ENCODE measurements at regions not wholly inside any gene's neighbourhood (a gene's known extent, or its start where the extent isn't known, plus 50 kb on each side); places are given as distances from the start of the nearest gene placed in this dataset.

DNA sequence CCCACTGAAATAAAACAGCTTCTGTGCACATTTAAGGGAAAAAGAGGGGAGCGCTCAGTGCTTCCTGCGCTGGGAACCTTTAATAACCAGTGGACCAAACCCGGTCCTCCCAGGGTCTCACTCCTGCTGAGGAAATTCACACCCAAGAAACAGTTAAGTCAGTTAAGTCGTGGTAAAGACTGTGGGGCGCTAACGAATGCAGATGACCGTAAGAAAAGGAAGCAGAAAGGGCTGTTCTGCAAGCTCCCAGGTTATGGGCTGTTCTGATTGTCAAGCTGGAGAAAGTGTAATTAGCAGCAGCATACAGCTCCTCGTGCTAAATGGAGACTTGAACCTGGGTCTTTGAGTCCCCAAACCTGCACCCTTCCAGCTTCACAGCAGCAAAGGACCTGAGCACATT lies 536.6 kb downstream of the NPHP4 start:
- DNase-seq = no peak

DNA sequence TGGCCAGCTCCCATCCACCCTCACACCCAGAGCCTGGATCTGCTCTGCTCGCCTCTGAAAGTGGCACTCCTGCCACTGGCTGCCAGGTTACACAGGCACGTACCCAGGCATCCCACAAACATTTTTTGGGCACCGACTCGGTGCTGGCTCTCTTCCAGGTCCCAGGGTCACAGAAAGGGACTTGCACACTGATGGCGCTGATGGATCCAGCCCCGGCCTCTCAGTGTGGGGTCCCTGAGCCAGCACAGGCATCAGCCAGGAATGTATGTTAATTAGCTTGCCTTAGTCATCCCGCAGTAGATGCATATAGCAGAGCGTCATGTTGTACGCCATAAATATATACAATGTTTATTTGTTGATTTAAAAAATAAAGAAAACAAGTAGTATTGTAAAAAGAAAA lies 537.2 kb downstream of the NPHP4 start:
- no peak for DNase-seq

DNA sequence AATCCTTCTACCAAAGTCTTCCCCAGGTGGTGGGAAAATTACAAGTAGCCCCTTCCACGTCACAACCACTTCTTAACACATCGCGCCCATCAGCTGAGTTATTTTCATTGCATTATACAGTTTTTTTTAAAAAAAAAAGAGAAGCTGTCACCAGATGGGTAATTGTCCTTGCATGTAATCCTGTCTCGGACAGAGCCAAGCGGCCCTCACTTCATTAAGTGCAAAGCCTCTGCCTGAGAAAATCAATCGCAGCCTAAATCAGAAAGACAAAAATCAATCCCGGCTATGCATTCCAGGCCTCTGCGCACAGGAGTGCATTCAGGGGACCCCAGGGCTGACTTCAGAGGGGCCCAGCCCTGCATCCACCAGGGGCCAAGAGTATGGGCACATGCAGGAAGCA lies 538.9 kb downstream of the NPHP4 start:
- DNase-seq = no peak

DNA sequence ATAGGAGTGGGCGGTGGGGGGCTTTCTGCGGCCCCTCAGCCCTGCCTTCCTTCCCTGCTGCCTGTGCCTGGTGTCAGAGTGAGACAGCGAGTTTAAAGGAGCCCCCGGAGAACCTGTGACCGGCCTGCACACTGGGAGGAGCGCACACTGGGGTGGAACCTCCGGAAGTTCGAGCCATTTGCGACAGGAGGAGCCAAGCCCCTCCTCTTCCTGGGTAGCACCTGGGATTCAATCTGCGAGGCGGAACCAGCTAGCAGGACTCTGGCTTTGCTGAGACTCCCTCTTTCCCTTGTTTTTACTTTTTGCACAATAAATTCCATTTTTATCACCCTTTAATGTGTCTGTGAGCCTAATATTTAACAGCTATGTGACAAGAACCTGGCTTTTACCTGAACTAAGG lies 540.6 kb downstream of the NPHP4 start:
- DNase-seq = peak; percentile 59

DNA sequence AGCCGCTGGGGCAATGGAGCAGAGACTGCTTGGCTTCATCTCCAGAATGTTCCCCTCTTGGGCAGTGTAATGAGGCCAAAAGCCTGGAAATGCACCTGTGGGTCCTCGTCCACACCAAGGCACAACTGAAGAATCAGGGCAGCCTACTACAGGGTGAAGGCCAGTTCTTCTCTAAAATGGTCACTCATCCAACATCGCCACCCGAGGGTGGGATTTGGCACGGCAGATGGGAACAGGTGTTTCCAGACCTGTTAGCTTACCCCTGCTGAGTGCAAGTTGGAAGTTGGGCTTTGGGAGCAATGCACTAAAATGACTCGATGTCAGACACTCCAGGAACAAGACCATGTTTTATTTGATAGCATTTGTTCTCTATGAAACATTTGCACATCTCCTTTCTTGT lies 543.7 kb downstream of the NPHP4 start:
- DNase-seq = no peak

DNA sequence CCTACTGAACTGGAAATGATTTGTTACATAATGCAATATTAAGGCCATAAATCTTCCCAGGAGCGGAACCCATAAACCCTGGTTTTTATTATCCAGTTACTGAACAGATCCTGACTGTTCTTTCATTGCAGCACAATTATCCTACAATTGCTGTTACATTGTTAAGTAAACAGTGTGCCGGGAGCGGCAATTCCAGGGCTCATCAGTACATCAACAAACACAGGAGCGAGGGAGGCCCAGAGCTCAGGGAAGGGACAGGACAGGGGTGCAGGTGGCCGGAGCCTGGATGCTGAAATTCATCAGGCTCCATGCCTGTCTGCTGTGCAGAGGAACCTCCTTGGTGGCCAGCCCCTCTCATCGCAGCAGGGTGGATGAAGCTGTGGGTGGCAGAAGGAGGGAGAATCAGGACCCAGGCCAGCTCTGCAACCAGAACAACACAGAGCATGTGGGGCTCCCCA lies 544.7 kb downstream of the NPHP4 start:
- no peak for DNase-seq

DNA sequence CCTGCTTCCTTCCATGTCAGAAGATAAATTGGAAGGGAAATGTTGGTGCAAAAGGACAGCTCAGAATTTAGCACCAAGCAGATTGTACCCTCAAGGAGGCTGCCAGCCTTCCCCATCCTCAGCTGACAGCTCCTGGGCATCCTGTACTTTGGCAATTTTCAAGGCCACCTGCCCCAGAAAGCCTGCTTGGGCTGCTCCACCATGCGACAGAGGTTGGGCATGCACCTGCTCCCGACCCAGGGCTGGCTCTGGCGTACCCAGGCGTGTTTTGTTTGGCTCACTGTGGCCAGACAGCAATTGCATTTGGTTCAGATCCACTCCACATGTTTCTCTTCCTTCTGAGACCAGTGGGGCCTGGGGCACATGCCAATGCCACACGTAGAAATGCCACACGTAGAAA lies 547.8 kb downstream of the NPHP4 start:
- DNase-seq = peak; percentile 45

DNA sequence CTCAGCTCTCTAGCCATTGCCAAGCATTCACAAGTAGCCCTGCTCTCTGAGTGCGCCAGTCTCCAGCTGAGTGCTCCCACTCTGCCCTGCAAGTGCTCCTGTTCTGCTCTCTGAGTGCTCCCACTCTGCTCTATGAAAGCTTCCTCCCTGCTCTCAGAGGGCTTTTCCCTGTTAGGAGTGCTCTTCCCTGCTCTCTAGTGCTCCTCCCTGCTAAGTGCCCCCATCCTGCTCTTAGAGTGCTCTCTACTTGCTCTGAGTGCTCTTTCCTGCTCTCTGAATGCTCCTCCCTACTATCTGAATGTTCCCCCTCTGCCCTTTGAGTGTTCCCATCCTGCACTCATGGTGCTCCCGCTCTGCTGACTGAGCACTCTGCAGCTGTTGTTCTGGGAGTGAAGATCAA lies 555.4 kb downstream of the NPHP4 start:
- no peak for DNase-seq

DNA sequence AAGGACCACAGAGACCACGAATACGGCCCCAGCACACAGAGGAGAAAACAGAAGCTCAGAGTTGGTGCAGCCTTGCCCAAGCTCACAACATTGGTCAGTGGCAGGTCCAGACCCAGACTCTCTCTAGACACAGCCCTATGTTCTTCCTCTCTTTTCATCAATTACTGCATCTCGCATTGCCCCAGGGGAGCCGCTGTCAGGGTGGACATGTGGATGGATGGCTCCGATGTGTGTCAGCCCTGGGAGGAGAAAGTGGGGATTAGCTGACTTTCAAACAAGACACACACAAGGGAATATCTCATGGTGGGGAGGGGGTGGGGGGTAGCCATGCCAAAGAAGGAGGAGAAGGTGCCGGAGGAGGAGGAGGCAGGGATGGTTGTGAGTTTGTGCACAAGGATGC lies 556.8 kb downstream of the NPHP4 start:
- DNase-seq = no peak

DNA sequence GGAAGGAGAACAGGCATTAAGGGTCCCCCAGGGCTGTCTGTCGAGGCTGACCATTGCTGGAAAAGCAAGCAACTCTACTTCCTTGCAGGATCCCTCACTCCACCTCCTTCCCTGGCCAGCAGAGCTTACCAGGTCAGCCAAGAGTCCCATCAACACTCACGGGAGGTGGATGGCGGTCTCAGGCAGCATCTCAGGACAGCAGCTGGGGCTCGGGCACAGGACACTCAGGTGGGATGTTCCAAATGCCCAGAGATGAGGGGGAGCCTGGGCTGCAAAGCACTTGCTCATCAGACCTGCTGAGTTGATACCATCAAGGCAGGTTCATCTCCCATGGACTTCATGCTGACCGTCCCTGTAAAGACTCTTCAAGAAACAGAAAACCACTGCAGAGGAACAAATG lies 559.8 kb downstream of the NPHP4 start:
- DNase-seq = no peak

DNA sequence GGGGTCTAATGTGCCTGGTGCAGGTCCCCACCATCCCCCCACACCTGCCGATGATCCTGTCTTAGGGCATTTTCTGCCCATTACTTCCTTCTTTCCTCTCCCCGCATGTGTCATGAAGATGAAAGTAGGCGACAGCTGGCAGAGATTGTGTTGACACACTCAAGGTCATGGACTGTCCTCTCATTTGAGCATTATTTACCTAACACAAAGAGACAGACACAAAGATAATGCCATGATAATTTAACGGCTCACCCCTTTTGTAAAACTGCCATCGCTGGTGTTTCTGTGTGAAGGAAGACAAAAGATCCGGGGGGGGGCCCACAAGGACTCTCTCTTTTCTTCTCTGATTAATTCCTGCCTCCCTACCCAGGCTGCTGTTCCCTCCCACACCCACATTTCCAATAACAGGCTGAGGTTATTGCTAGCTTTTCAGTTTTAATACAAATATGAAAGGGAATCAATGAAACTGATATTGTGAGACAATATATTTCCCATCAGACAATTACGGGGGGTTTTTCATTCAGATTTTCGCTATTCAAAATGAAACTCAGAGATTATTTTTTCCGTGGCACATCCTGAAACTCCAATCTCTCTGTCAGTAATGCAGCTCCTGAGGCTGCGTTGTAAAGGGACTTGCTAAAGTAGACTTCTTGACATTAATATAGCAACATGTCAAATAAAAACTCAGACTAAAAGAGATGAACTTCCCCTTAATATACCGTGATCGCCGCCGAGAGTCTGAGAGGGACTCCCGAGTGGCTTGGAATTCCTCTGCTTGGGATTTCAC lies 561.1 kb downstream of the NPHP4 start:
- peak; percentile 59 for DNase-seq

DNA sequence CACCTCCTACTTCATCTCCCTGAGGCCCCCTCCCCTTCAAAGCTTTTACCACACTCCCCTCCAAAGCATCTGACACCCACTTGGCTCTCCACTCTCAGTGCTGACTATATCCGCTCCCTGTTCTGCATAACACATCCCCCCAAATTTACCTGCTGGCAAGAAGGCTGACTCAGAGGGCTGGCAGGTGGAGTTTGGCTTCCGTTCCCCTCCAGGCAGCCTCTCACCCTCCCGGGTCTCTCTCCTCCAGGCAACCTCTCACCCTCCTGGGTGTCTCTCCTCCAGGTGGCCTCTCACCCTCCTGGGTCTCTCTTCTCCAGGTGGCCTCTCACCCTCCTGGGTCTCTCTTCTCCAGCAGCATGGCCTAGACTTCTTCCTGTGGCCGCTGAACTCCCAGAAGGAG lies 562.1 kb downstream of the NPHP4 start:
- peak; percentile 71 for DNase-seq

DNA sequence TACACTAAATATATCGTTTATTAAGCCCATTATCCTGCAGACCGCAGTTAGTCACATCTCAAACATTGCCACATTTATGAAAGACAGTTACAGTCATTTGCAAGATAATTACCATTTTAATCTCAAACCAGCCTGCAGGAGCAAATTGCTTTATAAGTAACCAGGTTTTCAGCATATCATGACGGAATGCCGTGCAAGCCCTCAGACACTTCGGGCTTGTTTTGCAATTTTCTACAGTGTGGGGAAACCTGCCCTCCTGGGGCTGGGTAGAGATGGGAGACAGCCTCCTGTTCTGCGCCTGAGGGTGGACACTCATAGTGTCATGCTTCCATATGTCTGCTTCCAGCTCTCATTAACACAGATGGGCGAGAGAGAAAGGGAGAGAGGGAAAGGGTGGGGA lies 563.9 kb downstream of the NPHP4 start:
- no peak for DNase-seq

DNA sequence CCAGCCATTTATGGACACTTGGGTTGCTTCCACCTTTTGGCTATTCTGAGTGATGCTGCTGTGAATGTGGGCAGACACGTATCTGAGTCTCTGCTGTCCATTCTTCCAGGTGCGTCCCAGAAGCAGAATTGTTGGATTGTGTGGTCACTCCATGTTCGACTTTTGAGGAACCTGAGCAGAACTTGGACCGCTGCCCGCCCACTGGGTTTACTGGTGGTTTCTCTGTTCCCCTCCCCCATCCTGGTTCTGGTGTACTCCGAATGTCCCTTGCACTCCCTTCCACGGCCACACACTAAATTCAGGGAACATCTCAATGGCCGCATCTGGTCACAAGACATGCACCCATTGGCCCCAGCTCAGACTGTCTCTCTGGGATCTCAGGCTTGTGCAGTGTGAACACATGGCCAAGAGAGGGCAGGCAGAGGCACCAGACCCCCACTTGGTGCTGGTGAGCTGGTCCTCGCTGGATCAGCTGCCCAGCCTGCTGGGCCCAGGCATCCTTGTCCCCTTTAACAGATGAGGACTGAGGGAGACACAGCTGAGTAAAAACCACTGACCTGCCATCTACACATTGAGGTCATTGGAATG lies 565.1 kb downstream of the NPHP4 start:
- DNase-seq = no peak

DNA sequence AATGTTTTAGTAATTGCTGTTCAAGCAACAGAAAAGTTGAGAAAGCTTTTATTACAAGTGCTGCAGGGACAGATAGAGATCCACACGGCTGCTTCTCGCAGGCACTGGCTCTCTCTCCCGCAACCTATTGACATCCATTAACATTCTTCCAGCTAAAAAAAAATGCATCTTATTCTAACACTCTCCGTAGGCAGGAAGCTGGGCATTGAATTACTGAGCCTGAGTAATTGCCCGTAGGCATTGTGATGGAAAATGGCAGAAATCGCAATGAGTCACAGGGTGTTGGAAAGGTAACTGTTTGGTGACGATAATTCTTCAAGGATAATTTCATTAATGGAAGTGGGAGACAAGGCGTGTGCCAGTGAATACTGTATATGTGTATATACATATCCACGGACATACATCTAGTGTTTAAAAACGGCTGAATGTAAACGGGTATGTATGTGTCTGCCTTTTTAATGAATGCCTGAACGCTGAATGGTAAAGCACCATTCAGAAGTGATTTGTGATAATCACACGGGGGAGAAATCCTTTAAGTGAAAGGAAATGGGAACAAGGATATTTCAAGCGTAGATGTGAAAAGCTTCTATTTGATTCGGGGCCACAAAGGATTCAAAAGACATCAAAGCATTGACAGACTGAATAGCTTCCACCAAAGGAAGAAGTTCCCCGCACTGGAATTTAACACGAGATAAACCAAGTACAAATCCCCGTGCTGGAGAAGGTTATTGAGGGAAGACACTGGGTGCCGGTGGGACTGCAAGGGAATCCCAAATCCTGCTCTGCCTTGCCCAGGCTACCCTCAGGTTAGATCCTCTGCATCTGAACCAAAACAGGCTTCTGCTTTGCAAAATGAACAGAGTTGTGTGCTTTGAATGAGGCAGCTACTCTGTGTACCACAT lies 567.2 kb downstream of the NPHP4 start:
- DNase-seq = no peak

DNA sequence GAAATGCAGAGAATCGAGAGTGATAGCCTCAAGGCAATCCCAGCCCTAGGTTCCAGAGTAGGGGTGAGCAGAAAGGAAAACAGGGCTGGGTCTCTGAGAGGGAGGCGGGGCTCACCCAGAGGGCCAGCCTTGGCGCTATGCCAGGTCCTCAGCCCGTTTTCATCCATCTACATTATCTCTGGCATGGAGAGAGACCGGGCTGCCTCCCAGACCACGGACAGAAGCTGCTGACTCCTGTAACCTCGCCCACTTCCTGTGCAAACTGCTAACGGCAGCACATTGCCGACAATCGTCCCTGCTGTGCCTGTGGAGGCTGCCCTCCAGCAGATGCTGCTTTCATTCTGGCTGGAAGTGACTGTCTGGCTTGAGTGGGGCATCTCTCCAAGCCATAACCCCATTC lies 569.1 kb downstream of the NPHP4 start:
- DNase-seq = peak; percentile 96

DNA sequence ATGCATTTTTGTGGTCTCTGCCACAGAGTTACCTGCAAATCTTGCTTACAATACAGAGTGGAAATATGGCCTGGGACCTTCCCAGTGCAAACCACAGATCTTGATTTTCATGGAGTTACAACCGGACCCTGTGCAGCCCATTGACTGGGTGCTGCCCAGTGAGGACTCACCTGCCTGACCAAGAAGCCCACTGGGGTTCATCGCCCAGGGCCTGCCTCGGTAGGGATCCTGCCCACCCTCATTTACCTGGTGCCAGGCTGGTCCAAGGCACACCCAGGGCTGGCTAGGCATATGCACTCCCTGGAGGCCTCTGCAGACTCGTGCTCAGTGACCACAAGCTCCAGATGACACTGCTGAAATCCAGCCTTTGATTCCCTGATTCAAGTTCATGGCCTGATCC lies 572.7 kb downstream of the NPHP4 start:
- no peak for DNase-seq

DNA sequence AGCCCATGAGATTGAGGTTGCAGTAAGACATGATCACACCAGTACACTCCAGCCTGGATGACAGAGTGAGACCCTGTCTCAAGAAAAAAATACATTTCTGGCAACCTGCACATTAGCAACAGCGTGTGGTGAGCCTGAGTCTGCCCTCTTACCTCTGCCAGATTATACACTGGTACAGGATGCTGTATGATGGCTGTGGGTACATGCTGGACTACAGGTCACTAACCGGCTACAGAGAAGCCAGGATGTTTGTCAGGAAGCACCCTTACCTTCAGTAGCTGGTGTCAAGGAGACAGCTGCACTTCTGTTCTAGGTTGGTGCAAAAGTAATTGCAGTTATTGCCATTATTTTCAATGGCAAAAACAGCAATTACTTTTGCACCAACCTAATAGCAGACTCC lies 575.7 kb downstream of the NPHP4 start:
- no peak for DNase-seq

DNA sequence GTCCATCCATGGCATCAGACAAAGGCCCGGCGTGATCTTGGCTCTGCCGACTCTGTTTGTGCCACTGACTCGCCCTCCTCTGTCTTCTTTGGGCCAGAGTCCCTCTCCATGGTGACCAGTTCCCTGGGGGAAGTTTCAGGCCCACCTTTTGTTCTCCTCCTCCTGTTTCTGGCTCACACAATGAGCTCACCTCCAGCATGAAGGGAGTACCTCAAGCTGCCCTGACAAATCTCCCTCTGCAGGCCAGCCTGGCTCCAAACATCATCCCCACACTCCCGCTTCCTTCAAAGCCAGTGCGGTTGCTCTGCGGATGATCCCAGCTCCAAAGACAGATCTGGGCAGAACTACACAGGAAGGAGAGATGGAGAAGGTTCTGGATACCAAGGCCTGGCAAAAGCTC lies 576.6 kb downstream of the NPHP4 start:
- DNase-seq = no peak

DNA sequence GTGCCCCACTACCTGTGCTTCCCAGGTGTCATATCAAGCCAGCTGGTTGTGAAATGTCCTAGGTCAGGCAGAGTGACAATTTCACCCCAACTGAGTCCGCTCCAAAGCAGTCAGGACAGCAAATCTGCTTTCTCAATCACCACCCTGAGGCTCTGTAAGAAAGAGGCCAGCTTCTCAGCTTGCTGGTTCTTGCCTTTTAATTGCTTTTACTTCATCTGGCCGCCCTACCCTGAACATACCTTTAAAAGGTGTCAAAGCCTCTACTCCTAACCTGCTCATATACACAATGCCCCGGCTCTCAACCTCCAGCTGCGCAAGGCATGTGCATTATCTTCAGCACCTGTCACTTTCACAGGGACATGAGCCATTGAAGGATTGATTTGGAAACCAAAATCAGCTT lies 581.6 kb downstream of the NPHP4 start:
- no peak for DNase-seq

DNA sequence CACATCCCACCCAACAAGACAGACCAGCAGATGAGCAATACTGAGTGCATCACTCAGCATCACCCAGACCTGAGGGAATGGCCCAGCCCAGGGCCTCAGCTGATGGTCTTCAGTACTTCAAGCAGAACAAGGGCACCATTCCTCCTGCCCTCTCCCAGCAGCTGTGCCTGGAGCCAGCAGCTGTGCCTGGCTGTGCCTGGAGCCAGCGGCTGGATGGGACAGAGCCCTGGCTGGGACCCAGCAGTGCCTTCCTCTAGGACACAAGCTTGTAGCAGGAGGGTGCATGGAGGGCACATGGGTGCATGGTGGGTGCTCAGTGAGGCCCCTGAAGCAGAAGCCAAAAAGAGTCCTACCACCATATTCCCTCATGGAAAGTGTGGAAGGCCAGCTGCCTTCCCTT lies 583.8 kb downstream of the NPHP4 start:
- DNase-seq = no peak

DNA sequence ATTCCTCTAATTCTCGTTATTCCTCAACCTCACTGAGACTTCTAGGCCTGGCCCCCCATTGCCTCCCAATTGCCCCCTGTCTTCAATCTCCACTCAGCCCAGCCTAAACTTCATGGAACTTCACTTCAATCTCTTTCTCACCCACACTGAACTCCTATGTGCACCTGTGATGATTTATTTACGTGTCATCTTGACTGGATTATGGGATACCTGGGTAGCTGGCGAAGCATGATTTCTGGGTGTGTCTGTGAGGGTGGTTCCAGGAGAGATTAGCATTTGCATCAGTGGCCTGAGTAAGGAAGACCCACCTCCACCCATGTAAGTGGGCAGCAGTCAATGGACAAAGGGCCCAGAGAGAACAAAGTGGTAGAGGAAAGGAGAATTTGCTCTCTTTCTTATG lies 587.0 kb downstream of the NPHP4 start:
- DNase-seq = no peak

DNA sequence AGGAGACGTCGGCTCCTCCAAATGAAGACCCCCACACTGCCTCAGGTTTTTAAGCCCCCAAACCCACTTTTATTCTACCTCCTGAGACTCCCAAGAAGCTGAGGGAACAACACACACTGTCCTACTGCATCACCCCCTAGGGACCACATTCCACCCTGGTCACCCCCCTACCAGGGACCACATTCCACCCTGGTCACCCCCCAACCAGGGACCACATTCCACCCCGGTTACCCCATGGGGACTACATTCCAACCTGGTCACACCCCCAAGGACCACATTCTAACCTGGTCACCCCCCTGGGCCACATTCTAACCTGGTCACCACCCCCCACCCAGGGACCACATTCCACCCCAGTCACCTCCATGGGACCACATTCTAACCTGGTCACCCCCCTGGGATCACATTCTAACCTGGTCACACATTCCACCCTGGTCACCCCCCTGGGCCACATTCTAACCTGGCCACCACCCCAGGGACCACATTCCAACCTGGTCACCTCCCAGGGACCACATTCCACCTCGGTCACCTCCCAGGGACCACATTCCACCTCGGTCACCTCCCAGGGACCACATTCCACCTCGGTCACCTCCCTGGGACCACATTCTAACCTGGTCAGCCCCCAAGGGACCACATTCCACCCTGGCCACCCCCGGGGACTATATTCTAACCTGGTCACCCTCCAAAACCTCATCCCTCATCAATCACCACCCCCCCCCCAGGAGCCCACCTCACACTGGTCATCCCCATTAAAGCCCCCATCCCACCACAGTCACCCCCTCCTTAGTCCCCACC lies 587.6 kb downstream of the NPHP4 start:
- no peak for DNase-seq
